NOMO-1 (cell line): ENCODE measurements at regions not wholly inside any gene's neighbourhood (a gene's known extent, or its start where the extent isn't known, plus 50 kb on each side); places are given as distances from the start of the nearest gene placed in this dataset.

Experiments used
- DNase-seq, 2 experiments: peaks; one replicate each; lab custom pipeline; 2025; ENCODE audit not compliant: unreplicated experiment in 2 of 2; lab: John Stamatoyannopoulos, UW

- DNase-seq: peak in 1 of 2 experiments; percentile 10
These were observed 64.8 kb downstream of the CDCA7 start for GRCh38 chr2:173419506-173419905.

GRCh38 chr2:173424886-173425285 is 70.2 kb downstream of the CDCA7 start:
- DNase-seq: no peak

- no peak for DNase-seq
These were observed 73.4 kb downstream of the CDCA7 start for GRCh38 chr2:173427887-173428668.

GRCh38 chr2:173431191-173431590 is 76.5 kb downstream of the CDCA7 start:
- no peak for DNase-seq

- peak; percentile 59 to 86 for DNase-seq
These were observed 77.5 kb downstream of the CDCA7 start for GRCh38 chr2:173432049-173432754.

GRCh38 chr2:173434762-173435569 is 80.3 kb downstream of the CDCA7 start:
- no peak for DNase-seq

GRCh38 chr2:173435574-173435973 is 80.9 kb downstream of the CDCA7 start:
- no peak for DNase-seq

- DNase-seq: no peak
These were observed 81.4 kb downstream of the CDCA7 start for GRCh38 chr2:173436088-173436487.

GRCh38 chr2:173441222-173441621 is 86.5 kb downstream of the CDCA7 start:
- no peak for DNase-seq

GRCh38 chr2:173442542-173442941 is 87.9 kb downstream of the CDCA7 start:
- DNase-seq: no peak

GRCh38 chr2:173446722-173447121 is 92.0 kb downstream of the CDCA7 start:
- no peak for DNase-seq

GRCh38 chr2:173448938-173449471 is 94.3 kb downstream of the CDCA7 start:
- peak; percentile 79 to 86 for DNase-seq

GRCh38 chr2:173451118-173451517 is 96.4 kb downstream of the CDCA7 start:
- no peak for DNase-seq

- DNase-seq: no peak
These were observed 97.3 kb downstream of the CDCA7 start for GRCh38 chr2:173451941-173452340.

GRCh38 chr2:173452416-173452815 is 97.7 kb downstream of the CDCA7 start:
- no peak for DNase-seq

- DNase-seq: no peak
These were observed 102.3 kb downstream of the CDCA7 start for GRCh38 chr2:173456960-173457359.

- no peak for DNase-seq
These were observed 102.7 kb downstream of the CDCA7 start for GRCh38 chr2:173457366-173457765.

GRCh38 chr2:173458991-173459780 is 104.5 kb downstream of the CDCA7 start:
- DNase-seq: no peak

GRCh38 chr2:173462892-173463840 is 108.5 kb downstream of the CDCA7 start:
- DNase-seq: no peak
